ENCODE measurements at regions not wholly inside any gene's neighbourhood (a gene's known extent, or its start where the extent isn't known, plus 50 kb on each side); places are given as distances from the start of the nearest gene placed in this dataset.

- ATAC-seq: no peak
- no peak for DNase-seq (ENCODE audit: low spot score)
Observed at GRCh38 chr16:54389836-54390494, 103.4 kb upstream of the IRX3 start.

- ATAC-seq: no peak
Observed at GRCh38 chr16:54385141-54385540, 98.6 kb upstream of the IRX3 start.

GRCh38 chr16:54381601-54382313 is 95.2 kb upstream of the IRX3 start:
- no peak for ATAC-seq

More at GRCh38 chr16:54385141-54385540, 98.6 kb upstream of the IRX3 start:
- no peak for DNase-seq (ENCODE audit: low spot score)

GRCh38 chr16:54375071-54375470 is 88.5 kb upstream of the IRX3 start:
- ATAC-seq: no peak

More at GRCh38 chr16:54381601-54382313, 95.2 kb upstream of the IRX3 start:
- no peak for DNase-seq (ENCODE audit: low spot score)

GRCh38 chr16:54373534-54374520 is 87.2 kb upstream of the IRX3 start:
- DNase-seq (ENCODE audit: low spot score): no peak
- ATAC-seq: no peak

More at GRCh38 chr16:54375071-54375470, 88.5 kb upstream of the IRX3 start:
- no peak for DNase-seq (ENCODE audit: low spot score)

GRCh38 chr16:54370278-54371040 is 83.9 kb upstream of the IRX3 start:
- no peak for DNase-seq (ENCODE audit: low spot score)
- peak; percentile 58 for ATAC-seq

- DNase-seq (ENCODE audit: low spot score): no peak
- ATAC-seq: no peak
Observed at GRCh38 chr16:54369861-54370260, 83.3 kb upstream of the IRX3 start.

GRCh38 chr16:54366943-54367342 is 80.4 kb upstream of the IRX3 start:
- no peak for ATAC-seq
- DNase-seq (ENCODE audit: low spot score): no peak

GRCh38 chr16:54365990-54366634 is 79.5 kb upstream of the IRX3 start:
- ATAC-seq: no peak

GRCh38 chr16:54363766-54364165 is 77.2 kb upstream of the IRX3 start:
- ATAC-seq (no peak), DNase-seq (ENCODE audit: low spot score) (no peak)

More at GRCh38 chr16:54365990-54366634, 79.5 kb upstream of the IRX3 start:
- no peak for DNase-seq (ENCODE audit: low spot score)

- ATAC-seq (no peak), DNase-seq (ENCODE audit: low spot score) (no peak)
Observed at GRCh38 chr16:54362591-54363206, 76.1 kb upstream of the IRX3 start.

GRCh38 chr16:54361246-54361645 is 74.7 kb upstream of the IRX3 start:
- DNase-seq (ENCODE audit: low spot score) (no peak), ATAC-seq (no peak)

- DNase-seq (ENCODE audit: low spot score): no peak
- no peak for ATAC-seq
Observed at GRCh38 chr16:54360681-54361080, 74.1 kb upstream of the IRX3 start.

- ATAC-seq (no peak), DNase-seq (ENCODE audit: low spot score) (no peak)
Observed at GRCh38 chr16:54359555-54359954, 73.0 kb upstream of the IRX3 start.

- DNase-seq (ENCODE audit: low spot score) (no peak), ATAC-seq (no peak)
Observed at GRCh38 chr16:54359081-54359480, 72.5 kb upstream of the IRX3 start.

- ATAC-seq (no peak), DNase-seq (ENCODE audit: low spot score) (no peak)
Observed at GRCh38 chr16:54356391-54356790, 69.8 kb upstream of the IRX3 start.

- ATAC-seq (no peak), DNase-seq (ENCODE audit: low spot score) (no peak)
Observed at GRCh38 chr16:54355251-54355650, 68.7 kb upstream of the IRX3 start.

GRCh38 chr16:54353097-54353496 is 66.5 kb upstream of the IRX3 start:
- DNase-seq (ENCODE audit: low spot score): no peak
- ATAC-seq: no peak

- no peak for DNase-seq (ENCODE audit: low spot score)
- ATAC-seq: no peak
Observed at GRCh38 chr16:54351171-54351570, 64.6 kb upstream of the IRX3 start.

GRCh38 chr16:54347961-54348360 is 61.4 kb upstream of the IRX3 start:
- no peak for ATAC-seq
- DNase-seq (ENCODE audit: low spot score): no peak
